ENCODE measurements at regions not wholly inside any gene's neighbourhood (a gene's known extent, or its start where the extent isn't known, plus 50 kb on each side); places are given as distances from the start of the nearest gene placed in this dataset.

DNA sequence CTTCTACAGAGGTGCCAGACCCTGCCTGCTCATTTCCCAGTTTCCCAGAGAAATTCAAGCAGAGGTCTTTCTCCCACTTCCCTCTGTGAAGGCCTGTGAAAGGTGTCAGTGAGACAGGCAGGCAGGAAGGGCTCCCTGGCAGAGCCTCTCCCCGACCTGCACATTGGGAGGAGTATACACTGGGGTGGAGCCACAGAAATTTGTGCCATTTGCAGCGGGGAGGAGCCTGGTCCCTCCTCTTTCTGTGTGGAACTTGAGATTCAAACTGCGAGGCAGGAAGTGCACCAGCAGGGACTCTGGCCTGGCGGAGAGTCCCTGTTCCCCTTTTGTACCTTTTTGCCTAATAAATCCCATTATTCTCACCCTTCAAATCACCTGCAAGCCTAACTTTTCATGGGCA is 54.6 kb upstream of the OPN4 start:
- Histone ChIP-seq H3K9me3 (no peaks in the 10 kb centered on the region), H3K4me3 (no peak overlapping the region), H3K36me3 (no peaks in the 10 kb centered on the region), H3K27me3 (no peaks in the 10 kb centered on the region), H3K27ac (no peak overlapping the region), H3K4me1 (ENCODE audit: insufficient read depth) (no peaks in the 10 kb centered on the region)
- TF ChIP-seq, protein P1, sequence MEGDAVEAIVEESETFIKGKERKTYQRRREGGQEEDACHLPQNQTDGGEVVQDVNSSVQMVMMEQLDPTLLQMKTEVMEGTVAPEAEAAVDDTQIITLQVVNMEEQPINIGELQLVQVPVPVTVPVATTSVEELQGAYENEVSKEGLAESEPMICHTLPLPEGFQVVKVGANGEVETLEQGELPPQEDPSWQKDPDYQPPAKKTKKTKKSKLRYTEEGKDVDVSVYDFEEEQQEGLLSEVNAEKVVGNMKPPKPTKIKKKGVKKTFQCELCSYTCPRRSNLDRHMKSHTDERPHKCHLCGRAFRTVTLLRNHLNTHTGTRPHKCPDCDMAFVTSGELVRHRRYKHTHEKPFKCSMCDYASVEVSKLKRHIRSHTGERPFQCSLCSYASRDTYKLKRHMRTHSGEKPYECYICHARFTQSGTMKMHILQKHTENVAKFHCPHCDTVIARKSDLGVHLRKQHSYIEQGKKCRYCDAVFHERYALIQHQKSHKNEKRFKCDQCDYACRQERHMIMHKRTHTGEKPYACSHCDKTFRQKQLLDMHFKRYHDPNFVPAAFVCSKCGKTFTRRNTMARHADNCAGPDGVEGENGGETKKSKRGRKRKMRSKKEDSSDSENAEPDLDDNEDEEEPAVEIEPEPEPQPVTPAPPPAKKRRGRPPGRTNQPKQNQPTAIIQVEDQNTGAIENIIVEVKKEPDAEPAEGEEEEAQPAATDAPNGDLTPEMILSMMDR (IDR thresholded peaks at IDR 0.05): no peak
- TF ChIP-seq EP300 (IDR thresholded peaks at IDR 0.05) (no peak), POLR2A (IDR thresholded peaks at IDR 0.05) (no peak)
- 48 to 63% (median 60%) methylated on average over 4 of the region's 4 CpGs for WGBS, 3 donors
- DNase-seq: no peak
- intact Hi-C loops (cut with DNase I): no loop called here

DNA sequence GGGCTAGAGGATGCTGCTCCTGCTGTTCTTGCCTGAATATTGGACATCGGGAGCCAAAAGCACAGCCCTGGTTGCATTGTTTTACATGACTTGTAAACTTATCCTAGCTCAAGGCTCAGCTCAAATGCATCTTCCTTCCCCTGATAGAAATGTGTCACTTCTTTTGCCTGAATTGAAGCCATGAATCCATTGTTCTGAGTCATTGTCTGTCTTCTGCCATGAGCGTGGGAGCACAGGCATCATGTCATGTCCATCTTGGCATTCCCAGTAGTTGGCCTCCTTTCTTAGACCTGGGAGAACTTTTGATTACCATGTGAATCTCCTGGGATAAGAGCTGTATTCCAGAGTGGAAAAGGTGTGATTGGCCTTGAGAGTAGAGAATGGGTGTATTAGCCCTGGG is 54.1 kb upstream of the OPN4 start:
- no peaks in the 10 kb centered on the region for H3K27me3 ChIP-seq
- TF ChIP-seq, protein P1 (IDR thresholded peaks at IDR 0.05): no peak
- TF ChIP-seq POLR2A (IDR thresholded peaks at IDR 0.05): no peak
- no peak for TF ChIP-seq EP300 (IDR thresholded peaks at IDR 0.05)
- H3K4me3 ChIP-seq: no peak overlapping the region
- intact Hi-C loops (cut with DNase I): no loop called here
- no peaks in the 10 kb centered on the region for H3K9me3 ChIP-seq
- no peaks in the 10 kb centered on the region for H3K36me3 ChIP-seq
- WGBS, 3 donors: 88 to 93% (median 91%) methylated on average over 2 of the region's 2 CpGs
- H3K27ac ChIP-seq: no peak overlapping the region
- DNase-seq: no peak
- no peaks in the 10 kb centered on the region for H3K4me1 ChIP-seq (ENCODE audit: insufficient read depth)

DNA sequence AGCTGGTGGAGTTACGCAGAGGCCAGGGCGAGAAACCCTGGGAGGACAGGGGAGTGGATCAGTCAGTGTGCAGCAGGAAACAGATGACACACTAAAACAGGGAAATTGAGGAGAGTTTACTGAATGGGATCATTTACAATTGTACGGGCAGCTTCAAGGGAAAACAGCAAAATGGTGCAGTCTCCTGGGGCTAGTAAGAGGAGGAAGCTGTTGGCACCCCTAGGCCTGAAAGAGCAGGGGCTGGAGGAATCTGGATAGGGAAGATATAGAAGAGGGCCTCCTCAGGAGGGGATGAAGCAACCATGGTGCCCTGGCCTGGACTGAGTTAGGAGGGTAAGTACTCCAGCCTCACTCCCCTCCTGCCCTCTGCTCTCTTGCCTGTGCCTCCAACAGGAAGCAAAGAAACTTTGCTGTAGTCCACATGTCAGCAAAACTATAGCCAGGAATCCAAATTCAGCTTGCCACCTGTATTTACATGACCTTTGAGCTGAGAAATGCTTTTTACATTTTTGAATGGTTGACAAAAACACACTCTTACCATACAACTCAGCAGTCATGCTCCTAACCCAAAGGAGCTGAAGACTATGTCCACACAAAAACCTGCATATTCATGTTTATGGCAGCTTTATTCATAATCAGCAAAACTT is 52.3 kb upstream of the OPN4 start:
- Histone ChIP-seq H3K27ac (no peak overlapping the region), H3K4me1 (ENCODE audit: insufficient read depth) (no peaks in the 10 kb centered on the region), H3K36me3 (no peaks in the 10 kb centered on the region), H3K9me3 (no peaks in the 10 kb centered on the region), H3K27me3 (no peaks in the 10 kb centered on the region), H3K4me3 (no peak overlapping the region)
- intact Hi-C loops (cut with DNase I): no loop called here
- 86 to 91% (median 91%) methylated on average over 3 of the region's 3 CpGs for WGBS, 3 donors
- TF ChIP-seq, protein P1 (IDR thresholded peaks at IDR 0.05): no peak
- no peak for TF ChIP-seq EP300 (IDR thresholded peaks at IDR 0.05)
- TF ChIP-seq POLR2A (IDR thresholded peaks at IDR 0.05): no peak
- no peak for DNase-seq

DNA sequence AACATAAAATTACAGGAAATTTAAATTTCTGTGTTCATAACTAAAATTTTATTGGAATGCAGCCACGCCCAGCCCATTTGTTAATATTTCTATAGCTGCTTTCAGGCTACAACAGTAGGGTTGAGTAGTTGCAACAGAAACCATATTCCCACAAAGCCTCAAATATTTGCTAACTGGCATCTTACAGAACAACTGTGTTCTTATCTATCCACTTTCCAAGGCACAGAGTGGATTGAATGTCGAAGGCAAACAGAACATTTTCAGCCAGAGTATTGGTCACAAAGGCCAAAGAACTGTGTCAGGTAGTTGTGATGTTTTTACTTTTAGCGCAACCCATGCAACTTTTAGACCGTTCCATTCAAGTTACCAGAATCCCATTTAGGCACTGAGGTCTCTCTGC is 51.1 kb upstream of the OPN4 start:
- intact Hi-C loops (cut with DNase I): no loop called here
- H3K4me1 ChIP-seq (ENCODE audit: insufficient read depth): no peaks in the 10 kb centered on the region
- 90 to 92% (median 91%) methylated on average over 4 of the region's 4 CpGs for WGBS, 3 donors
- DNase-seq: no peak
- H3K36me3 ChIP-seq: no peaks in the 10 kb centered on the region
- TF ChIP-seq POLR2A (IDR thresholded peaks at IDR 0.05) (no peak), EP300 (IDR thresholded peaks at IDR 0.05) (no peak)
- TF ChIP-seq, protein P1 (IDR thresholded peaks at IDR 0.05): no peak
- no peaks in the 10 kb centered on the region for H3K9me3 ChIP-seq
- H3K27me3 ChIP-seq: no peaks in the 10 kb centered on the region
- no peak overlapping the region for H3K27ac ChIP-seq
- H3K4me3 ChIP-seq: no peak overlapping the region

Measured in ovary (tissue), 7 donors.